Spleen (tissue), 7 donors: ENCODE measurements at regions not wholly inside any gene's neighbourhood (a gene's known extent, or its start where the extent isn't known, plus 50 kb on each side); places are given as distances from the start of the nearest gene placed in this dataset.

ENCODE experiments used
- CTCF ChIP-seq, 11 experiments: fragments of 200-600 bp in 7 of 11; fragments of 450-650 bp in 4 of 11; sonication (generic) in 4 of 11; IDR thresholded peaks in 8 of 11; conservative IDR thresholded peaks in 3 of 11; 1 replicate in 7 of 11; 2 replicates in 4 of 11; pipeline versions ENCODE4 v1.4.0 to v1.8.0; 2016 to 2021; ENCODE audit warnings: antibody characterized with exemption in 11 of 11, inconsistent platforms in 4 of 11, mild to moderate bottlenecking in 1 of 11
- POLR2A ChIP-seq, 3 donors: fragments of 450-650 bp; IDR thresholded peaks; one replicate each; pipeline ENCODE4 v1.5.1; 2017; ENCODE audit warnings: antibody characterized with exemption in 3 of 3, mild to moderate bottlenecking in 1 of 3
- POLR2AphosphoS5 ChIP-seq, 3 donors: sonication (generic); formaldehyde crosslinking; IDR thresholded peaks; one replicate each; pipeline ENCODE4 v1.5.1; 2017; ENCODE audit warnings: antibody characterized with exemption in 3 of 3
- donor health status: DM: no; HTN: no; CAD: no; lungs with moderate emphysema.
- donor health status: DM: no; HTN: no; CAD: no.
- donor health status: DM: no; HTN: no; CAD: no.

DNA sequence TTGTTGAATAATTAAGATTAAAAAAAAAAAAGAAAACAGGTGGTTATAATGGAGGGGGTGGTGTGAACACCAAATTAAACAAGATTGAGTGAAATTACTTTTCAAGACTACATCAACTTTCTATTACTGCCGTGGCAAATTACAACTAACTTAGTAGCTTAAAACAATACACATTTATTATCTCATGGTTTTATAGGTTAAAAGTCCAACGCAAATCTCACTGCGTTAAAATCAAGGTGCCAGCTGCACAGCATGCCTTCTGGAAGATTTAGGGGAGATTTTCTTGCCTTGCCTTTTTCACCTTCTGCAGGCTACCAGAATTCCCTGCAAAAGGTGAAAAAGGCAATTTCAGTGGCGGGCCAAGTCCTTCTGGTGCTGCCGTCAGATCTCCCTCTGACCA is 58.5 kb downstream of the ATXN3L start:
- no peak for TF ChIP-seq POLR2AphosphoS5 (IDR thresholded peaks at IDR 0.05)
- TF ChIP-seq POLR2A (IDR thresholded peaks at IDR 0.05), result no peak
- no peak for TF ChIP-seq CTCF (IDR thresholded peaks at IDR 0.05 in 8 of 11, conservative IDR thresholded peaks at IDR 0.05 in 3 of 11)
